HFFc6 (cell line): ENCODE measurements at regions not wholly inside any gene's neighbourhood (a gene's known extent, or its start where the extent isn't known, plus 50 kb on each side); places are given as distances from the start of the nearest gene placed in this dataset.

ENCODE experiments used
- DNase-seq: peaks from one replicate; pipeline ENCODE4 v3.0.0-alpha.2; 2018
- H3K27ac Mint-ChIP-seq: 2 replicates; pipeline ENCODE4 v1.8.0; 2020; ENCODE audit warnings: mild to moderate bottlenecking, mixed read lengths
- H3K27me3 Mint-ChIP-seq: 2 replicates; pipeline ENCODE4 v1.8.0; 2021; ENCODE audit warnings: mild to moderate bottlenecking, moderate library complexity, mixed read lengths; ENCODE audit not compliant: insufficient read depth
- H3K36me3 Mint-ChIP-seq: 2 replicates; pipeline ENCODE4 v1.8.0; 2021; ENCODE audit warnings: low read depth, mixed read lengths
- H3K4me1 Mint-ChIP-seq: 2 replicates; pipeline ENCODE4 v1.8.0; 2020; ENCODE audit warnings: low read depth, mixed read lengths
- H3K4me3 Mint-ChIP-seq: 2 replicates; pipeline ENCODE4 v1.8.0; 2020; ENCODE audit warnings: mild to moderate bottlenecking, moderate library complexity, mixed read lengths
- H3K9me3 Mint-ChIP-seq: 2 replicates; pipeline ENCODE4 v1.8.0; 2020; ENCODE audit warnings: mild to moderate bottlenecking, mixed read lengths
- CTCF ChIP-seq: fragments of 200-600 bp; sonication (generic); IDR thresholded peaks from 2 replicates; pipeline ENCODE4 v1.5.0; 2021; ENCODE audit warnings: antibody characterized with exemption, mild to moderate bottlenecking

- Mint-ChIP-seq H3K4me1 (peaks cover 63% of the 10 kb centered on the region), H3K9me3 (no peaks in the 10 kb centered on the region), H3K27ac (no peak overlapping the region; the same call in 1 of the 2 replicates), H3K4me3 (no peak overlapping the region), H3K36me3 (peaks cover 4% of the 10 kb centered on the region; the same call in 1 of the 2 replicates), H3K27me3 (peaks cover 2% of the 10 kb centered on the region; the same call in 1 of the 2 replicates)
- TF ChIP-seq CTCF: no peak
- DNase-seq: no peak
Observed at GRCh38 chr12:60174941-60175340, 579.1 kb downstream of the SLC16A7 start.

- no peak for TF ChIP-seq CTCF
- Mint-ChIP-seq H3K27me3 (peaks cover 2% of the 10 kb centered on the region; the same call in 1 of the 2 replicates), H3K27ac (peak overlapping the region; percentile 24; the same call in 1 of the 2 replicates), H3K9me3 (no peaks in the 10 kb centered on the region), H3K4me1 (peaks cover 59% of the 10 kb centered on the region), H3K4me3 (no peak overlapping the region), H3K36me3 (no peaks in the 10 kb centered on the region; the same call in 1 of the 2 replicates)
- peak; percentile 4 for DNase-seq
Observed at GRCh38 chr12:60176891-60177290, 581.1 kb downstream of the SLC16A7 start.

GRCh38 chr12:60180298-60180697 lies 584.5 kb downstream of the SLC16A7 start:
- no peak for DNase-seq
- no peak for TF ChIP-seq CTCF
- H3K36me3 Mint-ChIP-seq: no peaks in the 10 kb centered on the region; the same call in 1 of the 2 replicates
- H3K27ac Mint-ChIP-seq: no peak overlapping the region
- H3K27me3 Mint-ChIP-seq: no peaks in the 10 kb centered on the region
- H3K9me3 Mint-ChIP-seq: no peaks in the 10 kb centered on the region
- no peak overlapping the region for H3K4me3 Mint-ChIP-seq
- H3K4me1 Mint-ChIP-seq: peaks cover 29% of the 10 kb centered on the region

GRCh38 chr12:60182354-60182753 lies 586.5 kb downstream of the SLC16A7 start:
- no peak overlapping the region for H3K27ac Mint-ChIP-seq
- no peak for TF ChIP-seq CTCF
- peaks cover 23% of the 10 kb centered on the region for H3K4me1 Mint-ChIP-seq
- no peaks in the 10 kb centered on the region for H3K27me3 Mint-ChIP-seq
- H3K4me3 Mint-ChIP-seq: no peak overlapping the region
- DNase-seq: no peak
- H3K9me3 Mint-ChIP-seq: no peaks in the 10 kb centered on the region
- H3K36me3 Mint-ChIP-seq: no peaks in the 10 kb centered on the region; the same call in 1 of the 2 replicates

GRCh38 chr12:60184096-60184495 lies 588.3 kb downstream of the SLC16A7 start:
- Mint-ChIP-seq H3K4me1 (peaks cover 23% of the 10 kb centered on the region), H3K9me3 (peaks cover 4% of the 10 kb centered on the region), H3K36me3 (peaks cover 5% of the 10 kb centered on the region), H3K27ac (no peak overlapping the region), H3K27me3 (no peaks in the 10 kb centered on the region), H3K4me3 (no peak overlapping the region)
- TF ChIP-seq CTCF: no peak
- no peak for DNase-seq

GRCh38 chr12:60185060-60185459 lies 589.2 kb downstream of the SLC16A7 start:
- no peak for DNase-seq
- TF ChIP-seq CTCF: no peak
- H3K9me3 Mint-ChIP-seq: peaks cover 11% of the 10 kb centered on the region
- H3K4me3 Mint-ChIP-seq: no peak overlapping the region
- H3K27me3 Mint-ChIP-seq: peaks cover 2% of the 10 kb centered on the region; the same call in 1 of the 2 replicates
- H3K36me3 Mint-ChIP-seq: peaks cover 12% of the 10 kb centered on the region
- peaks cover 22% of the 10 kb centered on the region for H3K4me1 Mint-ChIP-seq
- H3K27ac Mint-ChIP-seq: no peak overlapping the region
